ENCODE measurements at regions not wholly inside any gene's neighbourhood (a gene's known extent, or its start where the extent isn't known, plus 50 kb on each side); places are given as distances from the start of the nearest gene placed in this dataset.

DNA sequence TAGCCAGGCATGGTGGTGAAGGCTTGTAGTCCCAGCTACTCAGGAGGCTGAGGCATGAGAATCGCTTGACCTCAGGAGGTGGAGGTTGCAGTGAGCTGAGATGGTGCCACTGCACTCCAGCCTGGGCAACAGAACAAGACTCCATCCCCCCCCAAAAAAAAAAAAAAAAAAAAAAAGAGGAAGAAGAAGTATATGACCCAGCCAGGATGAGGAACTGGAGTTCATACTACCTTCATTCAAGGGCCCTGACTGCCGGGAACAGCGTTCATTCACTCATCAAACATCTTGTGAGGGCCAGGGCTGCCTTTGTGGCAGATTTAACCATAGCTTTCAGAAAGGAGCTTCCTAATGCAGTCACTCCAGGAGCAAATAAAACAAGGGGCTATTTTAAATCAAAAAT lies 127.6 kb downstream of the MRPS6 start:
- TF ChIP-seq CTCF (conservative IDR thresholded peaks at IDR 0.05 in 1 of 2, IDR thresholded peaks at IDR 0.05 in 1 of 2; ENCODE audit: extremely low read depth in 1 of 2, insufficient read depth in 1 of 2, low read depth in 1 of 2, low read length in 2 of 2) (no peak), EZH2 (IDR thresholded peaks at IDR 0.05; ENCODE audit: borderline replicate concordance, low read length) (no peak)

All from mammary epithelial cell (primary cell).